GM12878 (cell line): ENCODE measurements at regions not wholly inside any gene's neighbourhood (a gene's known extent, or its start where the extent isn't known, plus 50 kb on each side); places are given as distances from the start of the nearest gene placed in this dataset.
A peak's percentile ranks its signal among the peaks of the same experiment; 100 is the strongest.

Experiments
- ATF3 ChIP-seq: IDR thresholded peaks from 2 replicates; pipeline ENCODE4 v1.6.1; 2011; ENCODE audit warnings: low read depth, mild to moderate bottlenecking, low read length, moderate library complexity, borderline replicate concordance; ENCODE audit errors: extremely low read depth
- BCL11A ChIP-seq: IDR thresholded peaks from 2 replicates; pipeline ENCODE4 v1.6.1; 2011; ENCODE audit warnings: low read depth, low read length
- BMI1 ChIP-seq: fragments of 450-650 bp; IDR thresholded peaks from 2 replicates; pipeline ENCODE4 v1.6.1; 2016; ENCODE audit warnings: mild to moderate bottlenecking, moderate library complexity, borderline replicate concordance
- CEBPB ChIP-seq, 2 experiments: fragments of 150-350 bp in 1 of 2; IDR thresholded peaks; 2 replicates each; pipeline ENCODE4 v1.6.1; 2012 to 2014; ENCODE audit warnings: low read depth in 2 of 2, low read length in 2 of 2, borderline replicate concordance in 1 of 2, inconsistent platforms in 1 of 2
- CREB1 ChIP-seq: IDR thresholded peaks from 2 replicates; pipeline ENCODE4 v1.6.1; 2012; ENCODE audit warnings: low read depth, mild to moderate bottlenecking, inconsistent platforms
- CREM ChIP-seq: IDR thresholded peaks from 2 replicates; pipeline ENCODE4 v1.6.1; 2014; ENCODE audit warnings: antibody characterized with exemption, low read depth
- ELK1 ChIP-seq: IDR thresholded peaks from 2 replicates; pipeline ENCODE4 v1.6.1; 2012; ENCODE audit warnings: low read depth, low read length, improper control_type of control experiment
- ESRRA ChIP-seq: IDR thresholded peaks from 2 replicates; pipeline ENCODE4 v1.6.1; 2012; ENCODE audit warnings: mild to moderate bottlenecking, low read length, improper control_type of control experiment
- FOXK2 ChIP-seq: fragments of 450-650 bp; IDR thresholded peaks from 2 replicates; pipeline ENCODE4 v1.6.1; 2017; ENCODE audit warnings: mild to moderate bottlenecking, moderate library complexity
- HDAC2 ChIP-seq: fragments of 200-600 bp; sonication (generic); IDR thresholded peaks from 2 replicates; pipeline ENCODE4 v1.6.1; 2017
- KDM1A ChIP-seq: fragments of 200-600 bp; sonication (generic); IDR thresholded peaks from 2 replicates; pipeline ENCODE4 v1.6.1; 2016; ENCODE audit warnings: borderline replicate concordance
- MTA3 ChIP-seq: IDR thresholded peaks from 2 replicates; pipeline ENCODE4 v1.6.1; 2012; ENCODE audit warnings: low read length, inconsistent platforms, borderline replicate concordance
- MXI1 ChIP-seq: fragments of 150-350 bp; IDR thresholded peaks from 2 replicates; pipeline ENCODE4 v1.6.1; 2011; ENCODE audit warnings: low read depth, mild to moderate bottlenecking, inconsistent platforms, low read length, improper control_type of control experiment
- MYB ChIP-seq: fragments of 150-350 bp; IDR thresholded peaks from 2 replicates; pipeline ENCODE4 v1.6.1; 2014; ENCODE audit warnings: mild to moderate bottlenecking, low read depth, low read length, borderline replicate concordance
- NFIC ChIP-seq: IDR thresholded peaks from 2 replicates; pipeline ENCODE4 v1.6.1; 2012; ENCODE audit warnings: low read depth, mild to moderate bottlenecking, inconsistent platforms, low read length, moderate library complexity
- NR2F1 ChIP-seq: fragments of 450-650 bp; conservative IDR thresholded peaks from 2 replicates; pipeline ENCODE4 v1.6.1; 2017; ENCODE audit warnings: mild to moderate bottlenecking
- PAX8 ChIP-seq: fragments of 450-650 bp; IDR thresholded peaks from 2 replicates; pipeline ENCODE4 v1.6.1; 2017; ENCODE audit warnings: mild to moderate bottlenecking, moderate library complexity
- PML ChIP-seq: IDR thresholded peaks from 2 replicates; pipeline ENCODE4 v1.6.1; 2012; ENCODE audit warnings: low read length, inconsistent platforms
- POLR2A ChIP-seq: IDR thresholded peaks from 2 replicates; pipeline ENCODE4 v1.6.1; 2011; ENCODE audit warnings: low read depth, mild to moderate bottlenecking, low read length
- SP1 ChIP-seq: IDR thresholded peaks from one replicate; pipeline ENCODE4 v1.6.1; 2011; ENCODE audit warnings: low read depth, low read length
- WRNIP1 ChIP-seq: IDR thresholded peaks from 2 replicates; pipeline ENCODE4 v1.6.1; 2011; ENCODE audit warnings: low read depth, low read length, improper control_type of control experiment, borderline replicate concordance
- ZBTB4 ChIP-seq: fragments of 450-650 bp; formaldehyde crosslinking; IDR thresholded peaks from 2 replicates; pipeline ENCODE4 v1.4.0; 2022; ENCODE audit warnings: mild to moderate bottlenecking, moderate library complexity
- ZNF274 ChIP-seq: IDR thresholded peaks from one replicate; pipeline ENCODE4 v1.8.0; 2011; ENCODE audit not compliant: insufficient read length, insufficient read depth
- TF ChIP-seq, protein P1 (sequence below): fragments of 450-650 bp; IDR thresholded peaks from 2 replicates; pipeline ENCODE4 v1.6.1; 2016; ENCODE audit warnings: mild to moderate bottlenecking, moderate library complexity, borderline replicate concordance

GRCh38 chr4:144547678-144548298 lies 98.2 kb upstream of the HHIP start (continued):
- TF ChIP-seq MTA3: 0 out of 2 replicates have a peak, but pooled peaks have one; percentile 50
- TF ChIP-seq ZBTB4 (CRISPR knock-in tag): no peak
- no peak for TF ChIP-seq ESRRA
- TF ChIP-seq CREM: peak; percentile 60; the same call in 1 of the 2 replicates
- TF ChIP-seq ZNF274: no peak
- TF ChIP-seq ELK1: no peak
- no peak for TF ChIP-seq MYB
- no peak for TF ChIP-seq ATF3
- TF ChIP-seq BCL11A: peak; percentile 49; the same call in 1 of the 2 replicates
- TF ChIP-seq PML: no peak
- TF ChIP-seq SP1: no peak
- peak; percentile 67 for TF ChIP-seq NR2F1
- TF ChIP-seq PAX8: no peak
- peak; percentile 77 for TF ChIP-seq CREB1
- peak; percentile 81 for TF ChIP-seq BMI1
- TF ChIP-seq, protein P1, sequence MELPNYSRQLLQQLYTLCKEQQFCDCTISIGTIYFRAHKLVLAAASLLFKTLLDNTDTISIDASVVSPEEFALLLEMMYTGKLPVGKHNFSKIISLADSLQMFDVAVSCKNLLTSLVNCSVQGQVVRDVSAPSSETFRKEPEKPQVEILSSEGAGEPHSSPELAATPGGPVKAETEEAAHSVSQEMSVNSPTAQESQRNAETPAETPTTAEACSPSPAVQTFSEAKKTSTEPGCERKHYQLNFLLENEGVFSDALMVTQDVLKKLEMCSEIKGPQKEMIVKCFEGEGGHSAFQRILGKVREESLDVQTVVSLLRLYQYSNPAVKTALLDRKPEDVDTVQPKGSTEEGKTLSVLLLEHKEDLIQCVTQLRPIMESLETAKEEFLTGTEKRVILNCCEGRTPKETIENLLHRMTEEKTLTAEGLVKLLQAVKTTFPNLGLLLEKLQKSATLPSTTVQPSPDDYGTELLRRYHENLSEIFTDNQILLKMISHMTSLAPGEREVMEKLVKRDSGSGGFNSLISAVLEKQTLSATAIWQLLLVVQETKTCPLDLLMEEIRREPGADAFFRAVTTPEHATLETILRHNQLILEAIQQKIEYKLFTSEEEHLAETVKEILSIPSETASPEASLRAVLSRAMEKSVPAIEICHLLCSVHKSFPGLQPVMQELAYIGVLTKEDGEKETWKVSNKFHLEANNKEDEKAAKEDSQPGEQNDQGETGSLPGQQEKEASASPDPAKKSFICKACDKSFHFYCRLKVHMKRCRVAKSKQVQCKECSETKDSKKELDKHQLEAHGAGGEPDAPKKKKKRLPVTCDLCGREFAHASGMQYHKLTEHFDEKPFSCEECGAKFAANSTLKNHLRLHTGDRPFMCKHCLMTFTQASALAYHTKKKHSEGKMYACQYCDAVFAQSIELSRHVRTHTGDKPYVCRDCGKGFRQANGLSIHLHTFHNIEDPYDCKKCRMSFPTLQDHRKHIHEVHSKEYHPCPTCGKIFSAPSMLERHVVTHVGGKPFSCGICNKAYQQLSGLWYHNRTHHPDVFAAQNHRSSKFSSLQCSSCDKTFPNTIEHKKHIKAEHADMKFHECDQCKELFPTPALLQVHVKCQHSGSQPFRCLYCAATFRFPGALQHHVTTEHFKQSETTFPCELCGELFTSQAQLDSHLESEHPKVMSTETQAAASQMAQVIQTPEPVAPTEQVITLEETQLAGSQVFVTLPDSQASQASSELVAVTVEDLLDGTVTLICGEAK: no peak
- TF ChIP-seq CEBPB (IDR thresholded peaks at IDR 0.05; ENCODE audit: borderline replicate concordance in 1 of 2, low read depth in 2 of 2, low read length in 2 of 2): no peak
- TF ChIP-seq MXI1: no peak
- TF ChIP-seq FOXK2: no peak
- no peak for TF ChIP-seq POLR2A
- no peak for TF ChIP-seq HDAC2
- TF ChIP-seq WRNIP1: no peak
- TF ChIP-seq NFIC: peak; percentile 91
- no peak for TF ChIP-seq KDM1A
